UCSD-AML1 (cell line): ENCODE measurements at regions not wholly inside any gene's neighbourhood (a gene's known extent, or its start where the extent isn't known, plus 50 kb on each side); places are given as distances from the start of the nearest gene placed in this dataset.

Experiments
- DNase-seq: peaks from one replicate; lab custom pipeline; 2025; ENCODE audit not compliant: unreplicated experiment; lab: John Stamatoyannopoulos, UW

DNA sequence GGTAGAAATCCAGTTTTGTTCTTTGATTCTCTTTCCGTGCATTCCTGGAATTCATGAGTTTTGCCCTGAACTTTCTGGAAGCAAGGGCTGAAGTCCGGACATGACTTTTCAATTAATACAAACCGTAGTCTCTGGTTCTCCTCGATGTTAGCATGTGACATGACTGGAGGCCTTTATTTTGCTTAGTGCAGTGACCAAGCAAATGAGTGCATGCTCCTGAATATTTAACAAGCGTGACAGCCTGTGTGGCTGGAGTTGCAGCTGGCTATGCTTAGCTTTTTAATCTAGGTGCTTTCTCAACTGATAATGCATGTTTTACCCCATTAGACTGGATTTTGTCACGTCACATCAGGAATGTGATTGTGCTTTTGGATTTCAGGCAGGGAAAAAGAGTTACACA is 302.1 kb downstream of the MAP2K6 start:
- no peak for DNase-seq

DNA sequence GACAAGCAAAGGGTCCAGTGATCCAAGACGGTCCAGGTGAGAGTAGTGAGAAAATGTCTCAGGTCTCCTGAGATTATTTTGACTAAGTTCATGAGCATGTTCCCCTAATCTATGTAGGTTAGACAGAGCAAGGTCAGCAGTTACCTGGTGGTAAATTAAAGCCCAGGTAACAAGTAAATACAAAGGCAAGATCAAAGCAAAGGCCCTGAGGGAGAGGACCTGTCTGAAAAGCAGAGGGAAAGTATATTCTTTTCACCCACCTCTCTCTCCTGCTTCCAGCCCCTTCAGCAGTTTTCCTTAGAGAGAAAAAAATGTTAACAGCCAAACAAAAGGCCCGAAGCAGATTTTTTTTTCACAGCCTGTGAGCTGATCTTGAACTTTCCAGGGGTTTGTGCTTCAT is 302.7 kb downstream of the MAP2K6 start:
- DNase-seq = no peak

DNA sequence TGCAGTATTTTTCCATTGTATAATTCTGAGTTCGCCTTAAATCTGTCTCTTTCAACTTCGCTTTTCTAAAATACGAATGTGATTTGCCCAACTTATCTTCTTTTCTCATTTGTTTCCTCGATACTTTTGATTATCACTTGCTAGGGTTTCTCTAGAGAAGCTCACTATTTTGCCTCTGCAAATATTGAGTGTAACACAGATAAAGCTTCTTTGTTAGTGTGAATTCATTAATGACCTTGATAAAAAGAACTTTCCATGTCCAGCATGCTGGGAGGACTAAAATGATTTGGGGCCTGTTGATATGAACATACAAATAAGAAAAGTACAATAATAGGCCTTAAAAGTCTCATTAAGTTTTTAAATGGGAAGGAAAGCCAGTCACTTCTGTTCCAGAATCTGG is 303.3 kb downstream of the MAP2K6 start:
- no peak for DNase-seq

DNA sequence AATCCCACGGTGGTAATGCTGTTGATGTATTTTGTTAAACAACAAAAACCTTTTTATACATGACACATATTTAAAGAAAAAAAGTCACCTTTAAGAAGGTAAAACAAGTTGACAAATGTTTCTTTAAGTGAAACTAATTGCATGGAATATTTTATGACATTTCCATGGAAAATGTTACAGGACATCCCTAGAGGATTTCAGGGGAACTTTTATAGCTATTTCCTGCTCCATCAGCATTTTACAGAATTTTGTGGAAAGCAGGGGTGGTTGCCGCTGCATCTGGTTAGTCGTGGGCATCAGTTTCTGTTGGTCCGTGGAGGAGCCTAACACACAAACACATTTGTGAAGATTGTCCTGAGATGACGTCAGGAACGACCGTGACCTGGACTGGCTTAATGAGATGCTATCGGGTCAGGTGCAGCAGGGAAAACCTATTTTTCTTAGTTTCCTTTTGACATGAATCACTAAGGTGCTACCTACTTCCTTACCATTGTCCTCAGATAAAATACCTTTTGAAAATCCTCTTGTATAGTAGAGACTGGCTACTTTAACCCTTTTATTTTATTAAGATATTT is 305.1 kb downstream of the MAP2K6 start:
- DNase-seq = no peak

DNA sequence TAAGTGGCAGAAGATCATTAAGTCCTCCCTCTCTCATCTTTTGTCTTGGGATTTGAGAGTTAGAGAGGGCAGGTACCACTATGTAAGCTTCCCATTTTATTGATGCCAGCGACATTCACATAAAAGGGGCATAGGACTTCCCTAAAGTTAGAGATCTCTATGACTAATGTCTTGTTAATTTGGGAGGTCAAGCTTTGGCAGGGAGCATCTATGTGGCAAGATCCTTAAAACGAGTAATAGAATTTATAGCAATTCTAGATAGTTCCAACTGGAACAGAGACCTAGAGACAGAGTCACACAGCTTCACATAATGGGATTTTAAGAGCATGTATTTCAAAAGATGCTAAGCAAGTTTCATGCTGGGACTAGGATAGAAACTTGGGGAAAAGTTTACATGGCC is 308.0 kb downstream of the MAP2K6 start:
- no peak for DNase-seq

DNA sequence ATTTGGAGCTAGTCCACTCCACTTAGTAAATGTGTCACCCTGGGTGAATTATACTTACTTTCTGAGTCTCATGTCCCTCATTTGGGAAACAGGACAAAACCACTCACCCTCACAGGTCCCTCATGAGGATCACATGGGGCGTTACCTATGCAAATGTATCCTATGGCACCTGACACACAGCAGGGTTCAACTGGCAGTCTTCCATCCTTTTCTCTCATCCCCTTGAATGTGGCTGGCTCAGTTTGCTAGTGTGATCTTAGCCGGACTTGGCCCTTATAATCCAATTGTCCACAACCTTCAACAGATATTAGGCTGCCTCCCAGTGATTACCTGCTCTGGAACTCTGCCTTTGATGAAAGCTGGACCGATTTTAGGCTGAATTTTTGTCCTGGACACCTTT is 308.8 kb downstream of the MAP2K6 start:
- no peak for DNase-seq

DNA sequence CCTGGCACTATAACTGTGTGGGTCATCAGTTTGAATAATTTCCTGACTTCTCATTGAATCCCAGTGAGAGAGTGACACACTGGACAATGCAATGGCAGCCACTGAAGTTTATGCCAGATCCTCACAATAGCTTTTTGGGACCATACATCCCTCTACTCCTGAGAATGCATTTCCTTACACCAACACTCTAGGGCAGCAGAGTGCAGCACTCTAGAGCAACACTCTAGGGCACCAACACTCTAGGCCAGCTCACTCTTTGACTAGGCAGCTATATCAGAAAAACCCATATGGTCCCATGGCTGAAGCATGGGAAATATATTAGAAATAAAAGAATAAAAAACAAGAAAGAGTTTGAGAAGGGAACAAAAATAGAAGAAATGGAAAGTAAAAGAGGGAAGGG is 309.2 kb downstream of the MAP2K6 start:
- no peak for DNase-seq

DNA sequence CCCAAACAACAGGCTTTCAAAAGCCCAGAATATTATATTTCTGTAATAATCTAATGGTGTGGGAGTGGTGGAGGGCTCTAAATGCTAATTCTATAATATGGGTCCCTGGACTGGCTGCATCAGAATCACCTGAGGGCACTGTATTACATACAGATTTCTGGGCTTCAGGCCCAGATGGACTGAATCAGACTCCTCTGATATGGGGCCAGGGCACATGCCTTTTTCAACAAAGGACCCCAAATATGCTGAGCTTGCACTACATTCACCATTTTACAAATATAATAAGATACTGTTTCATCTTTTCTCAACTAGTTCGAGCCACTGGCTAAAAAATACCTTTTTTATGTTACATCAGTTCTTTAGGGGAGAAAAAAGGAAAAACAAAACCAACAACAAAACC is 309.7 kb downstream of the MAP2K6 start:
- no peak for DNase-seq

DNA sequence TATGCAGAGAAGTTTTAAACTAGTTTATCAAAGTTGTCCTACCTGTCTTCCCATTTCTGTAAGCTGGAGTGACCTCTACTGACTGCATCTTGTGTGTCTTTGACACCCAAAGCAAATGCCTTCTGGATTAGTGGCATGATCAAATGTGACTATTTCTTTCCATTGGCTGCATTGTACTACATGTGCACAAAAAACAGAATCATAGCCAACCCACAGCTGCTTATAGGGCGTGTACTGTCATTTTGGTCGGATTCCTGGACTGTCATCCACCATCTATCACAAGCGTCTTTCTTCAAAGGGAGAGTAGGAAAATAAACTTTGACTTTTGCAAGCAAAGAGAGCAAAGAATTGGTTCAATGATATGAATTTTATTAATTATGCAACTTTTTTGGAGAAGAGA is 310.6 kb downstream of the MAP2K6 start:
- DNase-seq = no peak

DNA sequence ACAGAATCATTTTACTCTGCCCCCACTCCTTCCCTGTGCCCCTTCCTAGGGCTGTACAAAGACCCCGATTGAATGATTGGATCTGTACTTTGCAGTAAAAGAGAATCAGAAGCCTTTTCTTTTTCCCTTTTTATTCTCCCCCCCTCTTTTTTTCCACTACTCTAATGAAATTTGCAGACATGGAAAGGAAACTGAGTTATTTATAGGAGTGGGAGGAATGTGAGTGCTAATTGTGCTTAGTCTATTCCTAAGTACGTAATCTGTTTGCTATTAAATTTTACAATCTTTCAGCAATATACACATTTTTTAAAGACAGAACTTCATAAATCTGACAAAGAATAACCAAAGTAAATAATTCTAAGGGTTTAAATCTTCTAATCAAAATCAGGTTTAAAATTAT is 314.3 kb downstream of the MAP2K6 start:
- no peak for DNase-seq

DNA sequence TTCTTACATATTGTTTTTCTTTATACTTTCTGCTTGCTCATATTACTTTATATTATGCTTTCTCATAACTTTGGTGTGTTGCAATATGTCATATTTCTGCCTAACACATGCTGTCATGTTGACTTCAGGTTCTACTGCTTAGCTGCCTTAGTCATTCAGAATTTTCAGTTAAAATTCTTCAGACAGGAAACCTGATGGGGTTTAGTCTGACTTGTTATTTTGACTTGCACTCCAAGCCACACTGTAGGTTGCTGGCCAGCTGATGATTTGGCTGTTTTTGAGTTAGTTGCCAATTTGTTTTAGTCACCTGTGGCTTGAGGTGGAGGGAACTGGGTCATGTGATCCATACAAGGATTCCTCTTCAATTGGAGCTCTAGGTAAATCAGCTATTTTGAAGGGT is 315.4 kb downstream of the MAP2K6 start:
- no peak for DNase-seq

DNA sequence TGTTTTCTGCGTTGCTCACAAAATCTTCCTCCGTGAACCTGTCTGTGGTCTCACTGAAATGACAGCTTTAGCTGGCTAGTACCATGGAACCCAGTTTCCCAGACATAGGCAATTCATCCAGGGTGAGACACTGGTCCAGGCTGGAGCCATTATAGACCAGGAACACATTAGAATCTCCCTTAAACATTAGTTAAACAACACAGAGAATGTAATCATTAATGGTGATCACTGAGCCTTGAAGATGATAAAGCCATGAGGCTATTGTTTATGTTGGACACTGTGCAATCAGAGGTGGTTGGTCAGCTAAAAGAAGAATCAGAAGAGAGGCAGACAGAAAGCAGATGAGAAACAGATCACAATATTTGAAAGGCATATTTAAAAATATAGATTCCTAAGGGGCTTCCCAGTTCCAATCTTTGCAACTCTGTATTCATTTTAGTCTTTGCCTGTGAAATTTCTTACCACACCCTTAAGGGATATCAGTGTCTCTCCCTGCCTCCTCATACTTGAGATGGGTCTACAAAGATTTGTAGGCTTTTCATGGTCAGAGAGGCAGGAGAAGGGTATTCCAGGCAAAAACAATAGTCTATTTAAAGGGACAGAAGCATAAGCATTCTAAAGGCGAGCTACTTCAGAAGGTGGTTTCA is 317.9 kb downstream of the MAP2K6 start:
- DNase-seq = no peak

DNA sequence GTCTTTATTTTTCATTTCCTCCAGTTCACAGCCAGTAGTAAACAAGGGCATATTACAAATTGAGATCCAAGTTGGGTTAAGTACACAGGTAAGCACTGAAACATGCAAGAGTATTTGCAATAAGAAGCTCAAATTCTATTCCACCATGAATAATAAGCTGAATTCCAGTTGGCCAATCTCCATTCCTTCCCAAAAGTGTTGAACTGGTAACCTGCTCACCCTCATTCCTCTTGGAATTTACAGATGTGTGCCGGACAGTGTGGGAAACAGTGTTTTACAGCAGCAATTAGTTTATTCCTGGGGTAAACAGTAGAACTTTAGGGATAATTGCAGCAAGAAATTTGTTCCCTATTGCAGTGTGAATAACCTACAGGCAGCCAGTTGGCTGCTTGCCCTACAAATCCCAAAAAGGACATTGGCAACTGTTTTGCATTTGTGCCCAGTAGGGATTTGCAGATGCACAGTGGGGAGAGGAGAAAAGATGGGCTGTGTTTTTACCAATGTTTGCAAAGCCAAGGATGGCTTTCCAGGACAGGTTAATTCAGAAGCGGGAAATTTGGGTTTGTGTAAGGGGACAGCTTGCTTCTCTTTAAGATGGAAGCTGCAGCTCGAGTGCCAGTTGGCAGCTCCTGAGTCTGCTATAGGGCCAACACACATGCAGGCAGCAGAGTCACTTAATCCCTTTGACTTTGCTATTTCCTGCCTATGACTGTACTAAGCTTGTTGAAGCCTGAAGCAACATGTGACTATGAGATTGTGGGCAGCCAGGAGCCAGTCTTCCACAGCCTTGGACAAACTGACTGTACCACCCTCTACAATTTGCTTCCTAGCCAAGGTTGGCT is 318.9 kb downstream of the MAP2K6 start:
- no peak for DNase-seq

DNA sequence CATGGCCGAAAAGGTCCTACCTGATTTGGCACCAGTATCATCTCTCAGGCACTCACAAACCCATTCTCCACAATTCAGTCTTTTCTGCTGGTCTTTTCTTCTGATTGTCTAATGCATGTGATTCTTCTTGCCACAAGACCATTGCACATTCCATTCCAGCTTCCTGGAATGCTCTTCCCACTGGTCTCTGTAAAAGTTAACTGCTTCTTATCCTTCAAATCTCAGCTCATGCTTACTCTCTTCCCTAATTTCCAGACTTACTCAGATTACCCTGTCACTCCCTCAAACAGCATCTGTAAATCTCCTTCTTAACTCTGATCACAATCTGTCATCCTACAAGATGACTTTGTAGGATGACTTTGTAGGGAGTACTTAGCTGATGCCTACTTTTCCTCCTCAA is 320.2 kb downstream of the MAP2K6 start:
- no peak for DNase-seq

DNA sequence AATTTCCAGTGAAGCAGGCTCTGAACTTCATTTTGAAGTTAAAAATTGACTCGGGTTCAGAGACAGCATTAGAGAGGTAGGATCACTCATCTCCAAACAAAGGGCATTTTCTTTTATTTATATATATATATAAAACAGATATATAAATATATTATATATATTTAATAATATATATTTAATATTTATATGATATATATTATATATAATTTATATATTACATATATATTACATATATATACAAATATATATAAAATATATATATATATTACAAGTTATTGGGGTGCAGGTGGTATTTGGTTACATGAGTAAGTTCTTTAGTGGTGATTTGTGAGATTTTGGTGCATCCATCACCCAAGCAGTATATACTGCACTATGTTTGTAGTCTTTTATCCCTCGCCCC is 320.8 kb downstream of the MAP2K6 start:
- no peak for DNase-seq

DNA sequence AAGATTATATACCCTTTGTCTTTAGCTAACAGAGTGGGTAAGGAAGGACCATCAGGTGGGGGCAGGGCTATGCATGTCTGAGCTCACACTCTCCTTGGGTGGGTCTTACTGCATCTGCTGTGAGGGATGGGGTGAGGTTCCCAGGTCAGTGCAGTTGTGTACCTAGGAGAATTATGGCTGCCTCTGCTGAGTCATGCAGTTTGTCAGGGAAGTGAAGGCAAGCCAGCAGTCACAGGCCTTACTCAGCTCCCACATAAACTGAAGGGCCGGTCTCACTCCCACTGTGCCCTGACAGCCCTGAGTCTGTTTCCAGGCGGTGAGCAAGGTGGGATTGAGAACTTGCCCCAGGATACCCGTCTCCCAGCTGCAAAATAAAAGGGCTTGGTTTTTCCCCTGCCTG is 328.6 kb downstream of the MAP2K6 start:
- no peak for DNase-seq

DNA sequence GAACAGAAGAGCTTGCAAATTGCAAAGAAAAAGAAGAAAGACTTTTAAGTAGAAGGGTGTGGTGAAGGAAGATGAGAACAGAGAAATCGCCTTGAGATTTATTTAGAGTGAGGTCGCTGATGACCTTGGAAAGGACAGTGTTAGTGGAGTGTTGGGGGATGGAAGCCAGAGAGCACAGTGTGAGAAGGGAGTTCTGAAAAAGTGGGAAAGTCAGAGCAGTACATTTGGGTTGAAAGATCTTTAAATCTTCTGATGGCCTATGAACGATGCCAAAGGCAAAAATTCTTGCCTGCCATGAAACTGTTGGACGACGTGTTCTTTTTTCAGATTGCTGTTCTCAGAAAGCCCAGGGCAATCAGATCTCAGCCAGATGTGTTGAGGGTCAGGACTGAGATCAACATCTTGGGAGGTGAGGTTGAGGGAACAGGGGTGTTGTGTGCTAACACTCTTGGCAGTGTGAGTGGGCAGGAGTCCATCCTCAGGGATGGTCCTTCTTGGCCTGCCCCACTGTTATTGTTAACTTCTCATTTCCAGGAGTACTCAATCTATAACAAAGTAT is 330.1 kb downstream of the MAP2K6 start:
- no peak for DNase-seq

DNA sequence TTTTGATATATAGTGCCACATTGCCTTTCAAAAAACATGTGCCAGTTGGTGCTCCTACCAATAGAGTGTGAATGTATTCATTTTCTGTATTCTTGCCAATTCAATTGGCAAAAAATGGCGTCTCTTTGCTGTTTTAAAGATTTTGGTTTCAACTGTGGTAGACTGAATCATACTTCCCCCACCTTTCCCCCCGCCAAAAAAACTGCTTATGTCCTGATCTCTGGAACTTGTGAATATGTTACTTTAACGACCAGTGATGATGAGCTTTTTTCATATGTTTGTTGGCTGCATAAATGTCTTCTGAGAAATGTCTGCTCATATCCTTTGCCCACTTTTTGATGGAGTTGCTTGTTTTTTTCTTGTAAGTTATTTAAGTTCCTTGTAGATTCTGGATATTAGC is 325.1 kb upstream of the KCNJ16 start:
- DNase-seq = no peak

DNA sequence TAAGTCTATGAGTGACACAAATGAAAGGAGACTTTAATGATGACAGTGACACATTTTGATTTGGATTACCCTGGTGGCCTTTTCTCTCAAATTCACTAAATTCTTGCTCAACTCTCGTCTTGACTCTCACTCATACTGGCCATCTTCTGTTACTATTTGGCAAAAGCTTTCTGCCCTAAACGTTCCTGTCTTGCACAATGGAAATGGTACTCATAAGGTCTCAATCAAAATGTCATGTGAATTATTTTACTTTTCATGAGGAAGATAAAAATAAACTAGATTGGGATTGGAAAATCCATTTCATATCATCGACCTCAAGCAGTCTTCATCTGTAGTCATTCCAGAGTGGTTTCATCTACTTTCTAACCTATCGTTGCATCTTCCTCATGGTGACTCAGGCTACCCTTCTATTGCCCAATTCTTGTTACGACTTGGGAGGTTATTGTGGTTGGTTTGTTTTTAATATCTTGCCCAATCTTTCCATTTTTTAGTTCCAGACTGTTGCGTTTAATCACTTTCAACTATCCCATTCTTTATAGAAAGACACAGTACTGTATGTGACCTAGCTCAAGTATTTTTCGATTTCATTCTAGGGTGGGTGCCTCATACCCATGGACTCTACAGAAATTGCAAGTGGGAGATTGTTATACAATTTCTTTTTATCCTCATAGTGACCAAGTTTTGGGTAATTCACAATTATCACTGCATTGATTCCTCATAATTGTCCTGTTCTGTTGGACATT is 317.2 kb upstream of the KCNJ16 start:
- no peak for DNase-seq

DNA sequence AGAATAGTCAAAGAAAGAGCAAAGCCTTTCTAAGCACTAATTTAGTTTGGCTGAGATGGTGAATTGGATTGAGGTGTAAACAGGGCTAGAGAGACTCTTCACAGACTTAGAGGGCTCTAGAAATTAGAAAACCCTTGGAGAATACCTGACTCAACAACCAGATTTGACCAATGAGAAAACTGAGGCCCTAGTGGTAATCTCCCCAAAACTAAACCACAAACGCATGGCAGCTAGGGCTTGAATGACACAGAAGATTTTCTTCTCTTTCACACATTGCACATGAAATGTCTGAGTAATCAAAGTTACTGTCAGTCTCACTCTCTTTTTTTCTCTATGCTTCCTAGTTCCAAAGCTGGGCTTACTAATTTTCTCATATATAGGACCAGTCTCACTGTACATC is 314.5 kb upstream of the KCNJ16 start:
- DNase-seq = no peak

DNA sequence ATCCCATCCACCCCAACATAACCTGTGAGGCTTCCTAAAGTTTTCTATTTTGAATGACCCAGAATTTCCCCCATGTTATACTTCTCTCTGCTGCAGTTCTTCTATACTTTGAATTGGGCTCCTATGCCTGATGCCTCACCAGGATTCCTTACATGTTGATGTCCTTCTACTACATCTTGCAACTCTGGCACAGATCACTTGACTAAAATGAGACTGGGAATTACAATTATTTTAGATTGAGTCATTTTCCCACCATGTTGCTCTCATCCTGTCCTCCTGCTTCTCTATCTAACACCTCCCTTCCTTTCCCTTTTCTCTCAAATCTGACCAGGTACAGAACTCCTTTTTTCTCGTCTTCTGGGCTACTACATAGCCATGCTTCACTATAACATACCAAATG is 314.0 kb upstream of the KCNJ16 start:
- no peak for DNase-seq
